ENCODE measurements at regions not wholly inside any gene's neighbourhood (a gene's known extent, or its start where the extent isn't known, plus 50 kb on each side); places are given as distances from the start of the nearest gene placed in this dataset.

DNA sequence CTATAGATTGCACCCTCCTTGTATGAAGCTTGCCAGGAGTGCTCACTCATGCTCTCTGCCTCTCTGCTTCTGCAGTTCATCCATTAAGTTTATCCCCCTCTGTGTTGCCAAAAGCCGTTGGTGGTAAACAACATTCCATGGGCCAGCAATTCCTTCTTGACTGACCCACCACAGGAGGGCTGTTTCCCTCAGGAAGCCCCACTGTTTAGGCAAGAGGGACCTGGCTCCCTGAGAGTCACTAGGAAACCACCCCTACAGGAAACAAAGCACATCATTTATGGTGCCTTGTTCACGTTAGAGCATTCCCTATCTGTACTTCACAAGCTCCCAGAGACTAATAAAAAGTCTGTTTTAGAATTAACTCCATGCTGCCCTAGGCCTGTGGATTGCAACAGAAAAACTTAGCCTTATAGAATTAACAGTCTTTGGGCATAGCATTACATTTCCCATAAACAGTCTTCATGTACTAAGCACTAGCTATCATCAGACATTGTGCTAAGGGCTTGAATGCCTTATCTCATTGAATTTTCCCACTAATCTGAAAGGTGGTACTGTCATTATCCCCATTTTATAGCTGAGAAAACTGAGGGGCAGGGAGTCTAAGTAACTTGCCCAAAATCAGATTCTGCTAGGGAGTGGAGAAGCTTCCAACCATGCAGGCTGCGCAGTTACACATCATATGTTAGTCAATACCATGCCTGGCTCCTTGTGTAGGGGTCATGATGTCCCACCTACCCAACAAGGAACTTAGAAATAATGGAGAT, 149.9 kb downstream of the SHQ1 start:
- DNase-seq = no peak

- no peak for DNase-seq
These were observed 150.5 kb downstream of the SHQ1 start for GRCh38 chr3:72697717-72698116.

- DNase-seq = no peak
These were observed 151.4 kb downstream of the SHQ1 start for GRCh38 chr3:72696815-72697214.

DNA sequence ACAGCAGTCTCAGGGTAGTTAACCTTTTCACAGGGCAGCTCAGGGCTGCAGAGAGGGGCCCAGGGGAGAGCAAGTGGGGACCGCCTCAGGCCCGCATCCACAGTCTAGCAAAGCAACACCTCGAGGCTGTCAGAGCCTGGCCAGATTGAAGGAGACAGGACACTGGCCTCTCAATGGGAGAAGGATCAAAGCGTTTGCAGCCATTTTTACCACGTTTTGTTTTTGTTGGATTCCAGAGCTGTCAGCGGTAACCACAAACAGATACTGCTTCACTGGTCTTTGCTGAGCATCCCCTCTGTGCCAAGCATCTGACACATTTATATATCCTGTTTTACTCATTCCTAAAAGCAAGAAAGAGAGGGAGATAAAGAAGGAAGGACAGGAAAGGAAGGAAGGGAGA, 153.8 kb downstream of the SHQ1 start:
- no peak for DNase-seq

DNA sequence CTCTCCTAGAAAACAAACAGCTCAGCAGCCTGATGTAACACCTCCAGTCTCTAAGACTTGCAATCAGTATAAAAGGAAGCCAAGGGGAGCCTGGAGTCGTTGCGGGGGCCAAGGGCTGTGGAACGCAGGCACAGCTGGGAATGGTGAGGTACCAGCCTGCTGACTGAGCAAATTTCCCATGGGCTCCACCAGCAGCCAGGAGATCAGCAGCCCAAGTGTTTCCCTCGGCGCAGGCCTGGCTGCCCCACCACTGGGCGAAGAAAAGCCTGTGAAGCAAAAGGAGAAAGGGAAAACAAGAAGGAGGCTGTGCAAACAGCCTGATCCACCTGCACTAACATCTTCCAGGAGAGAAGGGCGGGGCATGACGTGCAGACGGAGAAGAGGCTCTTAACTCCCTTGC, 155.3 kb downstream of the SHQ1 start:
- no peak for DNase-seq

DNA sequence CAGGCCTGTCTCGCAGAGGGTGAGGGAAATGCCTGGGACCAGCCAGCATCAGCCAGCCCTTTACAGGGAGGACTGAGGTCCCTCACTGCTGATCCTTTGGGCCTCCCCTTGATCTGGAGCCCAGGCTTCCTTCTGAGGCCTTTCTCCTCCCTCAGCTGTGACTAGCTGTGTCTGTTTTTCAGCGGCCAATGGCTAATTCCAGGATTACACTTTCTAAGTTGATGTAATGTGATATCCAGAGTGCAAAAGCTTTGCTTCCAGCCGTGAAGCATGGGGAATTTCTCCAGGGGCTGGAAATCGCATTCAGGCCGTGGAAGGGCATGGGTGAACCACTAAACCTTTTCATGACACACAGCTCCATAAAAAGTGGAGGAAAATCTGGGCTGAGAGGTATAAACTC, 157.6 kb downstream of the SHQ1 start:
- DNase-seq = no peak

DNA sequence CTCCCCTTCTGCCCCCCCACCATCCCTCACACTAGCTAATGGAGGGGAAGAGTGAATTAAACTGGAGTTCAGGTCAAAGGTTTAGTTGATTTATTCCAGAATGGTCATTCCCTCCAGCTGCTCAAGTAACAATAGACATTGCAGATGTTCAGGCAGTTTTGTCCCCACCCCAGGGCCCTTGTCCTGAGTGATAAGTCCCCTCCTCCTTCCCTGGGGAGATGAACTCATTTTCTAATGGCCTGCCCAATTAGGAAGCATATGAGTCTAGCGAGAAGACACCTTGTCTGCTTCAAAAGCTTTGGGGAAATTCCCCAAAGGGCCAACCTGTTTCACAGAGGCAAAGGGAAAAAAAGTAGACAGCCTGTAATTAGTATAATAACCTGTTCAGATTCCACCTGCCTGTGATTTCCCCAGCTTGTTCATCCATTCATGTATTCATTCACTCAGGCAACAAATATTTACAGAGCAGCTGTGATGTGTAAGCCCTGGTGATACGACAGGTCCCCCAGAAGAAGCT, 165.3 kb downstream of the SHQ1 start:
- DNase-seq = no peak

- DNase-seq = no peak
These were observed 166.6 kb downstream of the SHQ1 start for GRCh38 chr3:72681598-72681997.

GRCh38 chr3:72680766-72681165, 167.5 kb downstream of the SHQ1 start:
- DNase-seq = no peak

GRCh38 chr3:72679540-72680198, 168.6 kb downstream of the SHQ1 start:
- no peak for DNase-seq

DNA sequence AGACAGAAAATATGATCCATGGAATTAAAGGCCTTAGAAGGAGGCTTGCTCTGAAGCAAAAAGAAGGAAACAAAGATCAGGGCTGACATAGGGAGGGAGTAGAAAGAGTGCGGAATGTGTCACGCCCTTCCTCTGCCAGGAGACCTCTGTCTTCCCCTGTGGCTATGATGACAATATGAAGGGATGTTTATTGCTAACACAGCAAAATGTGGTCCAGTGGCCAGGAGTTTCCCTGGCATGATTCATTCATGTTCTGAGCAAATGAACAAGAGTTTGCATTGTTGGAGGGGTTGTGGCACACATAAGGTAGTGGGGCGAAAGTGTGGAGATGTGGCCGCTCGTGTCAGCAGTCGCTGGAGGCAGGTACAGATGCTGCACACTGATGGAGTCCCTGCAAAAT, 169.4 kb downstream of the SHQ1 start:
- no peak for DNase-seq

DNA sequence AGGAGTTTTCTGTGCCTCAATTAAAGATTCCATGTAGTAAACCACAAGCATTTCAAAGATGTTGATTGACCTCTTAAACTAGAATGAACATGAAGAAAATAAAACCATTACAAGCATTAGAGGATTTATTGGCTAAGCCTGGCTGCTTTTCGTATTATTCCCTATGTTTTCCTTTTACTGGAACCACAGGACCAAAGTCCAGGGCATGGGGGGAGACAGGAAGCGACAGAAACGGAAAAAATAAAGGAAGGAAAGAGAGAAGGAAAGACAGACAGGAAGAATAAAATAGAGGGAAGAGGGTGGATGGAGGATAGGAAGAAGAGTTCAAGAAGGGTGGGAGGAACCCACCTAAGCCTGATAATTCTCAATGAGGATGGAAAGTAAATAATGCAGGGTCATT, 169.9 kb downstream of the SHQ1 start:
- DNase-seq = no peak

DNA sequence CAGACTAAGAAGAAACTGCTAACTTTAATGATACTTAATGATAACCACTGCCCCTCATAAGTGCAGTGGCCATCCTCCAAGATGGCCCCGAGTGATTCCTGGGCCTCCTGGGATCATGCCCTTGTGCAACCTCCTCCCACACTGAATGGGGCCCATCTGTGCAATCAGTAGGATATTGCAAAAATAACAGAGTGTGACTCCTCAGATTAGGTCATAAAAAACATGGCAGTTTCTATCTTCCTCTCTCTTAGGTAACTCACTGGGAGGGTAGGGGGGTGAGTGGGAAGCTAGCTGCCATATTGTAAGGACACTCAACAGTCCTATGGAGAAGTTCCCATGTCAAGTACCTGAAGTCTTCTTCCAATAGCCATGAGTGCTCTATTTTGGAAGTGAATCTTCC, 173.0 kb downstream of the SHQ1 start:
- no peak for DNase-seq

- DNase-seq = no peak
These were observed 175.1 kb downstream of the SHQ1 start for GRCh38 chr3:72673011-72673771.

GRCh38 chr3:72669224-72669623, 179.0 kb downstream of the SHQ1 start:
- DNase-seq = no peak

GRCh38 chr3:72666447-72666755, 181.8 kb downstream of the SHQ1 start:
- no peak for DNase-seq

GRCh38 chr3:72665701-72666446, 182.4 kb downstream of the SHQ1 start:
- DNase-seq = peak; percentile 43

DNA sequence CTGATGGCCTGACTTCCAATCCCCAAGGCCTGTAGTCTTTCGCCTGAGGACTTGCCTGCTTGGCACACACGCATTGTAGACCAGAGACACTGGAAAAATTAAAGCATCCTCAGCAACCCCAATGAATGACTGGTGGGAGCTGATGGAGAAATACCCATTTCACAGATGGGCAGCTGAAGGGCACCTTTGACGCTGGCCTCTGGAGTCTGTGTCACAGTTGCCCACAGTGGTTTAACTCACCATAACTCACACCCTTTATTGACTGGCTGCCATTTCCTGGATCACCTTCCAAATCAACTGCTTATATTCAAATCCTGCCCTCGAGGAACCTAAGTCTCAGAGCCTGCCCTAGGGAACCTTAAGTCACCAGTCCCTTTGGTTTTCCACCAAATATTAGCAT, 183.1 kb downstream of the SHQ1 start:
- DNase-seq = no peak

DNA sequence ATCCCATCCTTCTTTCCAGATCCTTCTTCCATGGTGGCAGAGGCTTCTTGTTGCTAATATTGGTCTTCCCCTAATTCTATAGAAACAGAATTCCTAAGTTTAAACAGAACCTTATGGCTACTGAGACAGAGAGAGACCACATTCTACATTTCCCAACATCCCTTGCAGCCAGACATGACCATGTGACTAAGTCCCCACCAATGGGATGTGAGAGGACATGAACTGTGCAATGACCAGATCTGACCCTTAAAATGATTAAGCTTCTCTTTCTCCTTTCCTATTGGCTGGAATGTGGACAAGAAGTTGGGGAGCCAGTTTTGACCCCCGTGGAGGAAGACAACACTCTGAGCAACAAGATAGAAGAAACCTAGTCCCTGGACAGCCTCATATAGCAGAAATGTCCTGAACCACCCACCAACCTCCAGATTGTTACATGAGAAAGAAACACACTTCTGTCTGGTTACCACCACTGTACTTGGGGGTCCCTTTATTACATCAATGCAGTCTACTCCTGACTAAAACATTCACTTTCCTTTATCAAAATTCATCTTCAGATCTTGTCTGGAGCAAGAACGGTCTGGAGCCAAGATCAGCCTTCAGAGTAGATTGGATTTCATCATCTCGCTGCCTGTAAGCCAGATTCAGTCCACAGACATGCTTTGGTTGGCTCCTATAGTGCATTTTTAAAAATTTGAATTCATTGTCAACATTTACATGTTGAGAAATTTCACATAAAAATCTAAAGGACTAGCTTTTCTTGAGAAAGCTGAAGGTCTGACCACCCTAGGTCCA, 183.9 kb downstream of the SHQ1 start:
- DNase-seq = no peak

DNA sequence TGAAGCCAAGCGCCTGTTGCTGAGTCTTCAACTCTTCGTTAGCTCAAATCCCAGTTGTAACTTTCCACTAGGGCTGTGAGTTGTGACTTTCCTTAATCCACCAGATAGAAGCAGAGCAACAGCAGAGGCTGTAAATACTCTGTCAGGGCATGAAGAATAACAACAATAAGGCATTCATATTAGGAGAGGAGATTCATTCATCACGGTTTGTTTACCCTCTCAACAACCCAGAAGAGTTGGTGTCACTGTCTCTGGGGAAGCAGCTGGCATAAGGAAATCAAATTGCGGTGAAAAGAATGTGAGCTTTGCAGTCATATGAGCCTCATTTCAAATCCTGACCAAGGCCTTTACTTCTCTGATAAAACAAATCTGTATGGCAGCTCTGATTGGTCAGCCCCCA, 184.8 kb downstream of the SHQ1 start:
- DNase-seq = no peak

GRCh38 chr3:72661115-72661457, 187.2 kb downstream of the SHQ1 start:
- no peak for DNase-seq

DNA sequence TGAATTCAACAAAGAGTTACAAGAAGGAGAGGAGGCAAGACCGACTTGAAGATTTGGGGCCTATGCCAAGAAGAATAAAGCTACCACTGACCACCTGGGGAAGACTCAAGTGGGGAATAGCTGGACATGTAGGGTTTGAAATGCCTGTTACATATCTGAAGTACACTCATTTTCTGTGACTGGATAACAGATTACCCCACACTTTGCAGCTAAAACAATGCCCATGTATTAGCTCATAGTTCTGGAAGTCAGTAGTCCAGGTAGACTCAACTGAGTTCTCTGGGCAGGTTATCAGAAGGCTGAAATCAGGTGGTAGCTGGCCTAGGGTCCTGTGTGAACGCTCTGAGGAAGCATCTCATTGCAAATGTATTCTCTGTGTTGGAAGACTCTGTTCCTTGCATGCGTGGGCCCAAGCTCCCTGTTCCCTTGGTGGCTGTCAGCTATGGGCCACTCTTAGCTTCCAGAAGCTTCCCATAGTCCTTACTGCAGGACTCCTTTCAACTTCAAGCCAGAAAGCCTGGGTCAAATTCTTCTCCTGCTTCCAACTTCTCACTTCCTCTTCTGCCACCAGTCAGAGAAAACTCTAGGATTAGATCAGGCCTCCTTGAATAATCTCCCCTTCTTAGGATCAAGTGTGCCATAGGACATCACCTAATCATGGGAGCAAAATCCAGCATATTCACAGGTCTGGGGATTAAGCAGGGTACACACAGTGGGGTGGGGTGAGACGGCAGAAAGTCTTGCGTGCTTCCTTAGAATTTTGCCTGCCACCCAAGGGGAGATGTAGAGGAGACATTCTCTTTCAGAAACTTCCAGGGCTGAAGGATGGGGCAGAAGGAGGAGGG, 187.8 kb downstream of the SHQ1 start:
- DNase-seq = no peak

All from CD4-positive, alpha-beta T cell treated with Interleukin-4 for 4 hours (primary cell).